H1 (cell line): ENCODE measurements at regions not wholly inside any gene's neighbourhood (a gene's known extent, or its start where the extent isn't known, plus 50 kb on each side); places are given as distances from the start of the nearest gene placed in this dataset.

Source experiments
- CTCF ChIA-PET: fragments of 300-600 bp; sonication (Branson Sonifier 250); formaldehyde crosslinking; loops from one replicate; lab custom pipeline; 2021; ENCODE audit not compliant: partially characterized antibody; lab: Charles Lee
- POLR2A ChIA-PET: fragments of 300-600 bp; sonication (Branson Sonifier 250); formaldehyde crosslinking; loops from one replicate; lab custom pipeline; 2021; ENCODE audit warnings: inconsistent platforms; ENCODE audit not compliant: partially characterized antibody; lab: Charles Lee
- DNase-seq, 2 experiments: peaks; one replicate each; pipeline versions ENCODE4 v3.0.0 to v3.0.0-alpha.2; 2010 to 2022; ENCODE audit warnings: low spot score in 2 of 2, low read depth in 1 of 2, mixed read lengths in 1 of 2
- FAIRE-seq: peaks from 2 replicates; lab custom pipeline; 2011; peaks lifted over from hg19 to GRCh38; lab: Jason Lieb, UNC
- H2AFZ ChIP-seq: 2 replicates; pipeline ENCODE4 v1.8.1; 2012; ENCODE audit warnings: low read length, inconsistent platforms
- H2AK5ac ChIP-seq: 2 replicates; pipeline ENCODE4 v1.6.1; 2013; ENCODE audit warnings: low read depth, low read length
- H2BK120ac ChIP-seq: replicated peaks from 2 replicates; pipeline ENCODE3; 2013; ENCODE audit warnings: low read depth, low read length, inconsistent platforms
- H2BK12ac ChIP-seq: 2 replicates; pipeline ENCODE4 v1.6.1; 2013; ENCODE audit warnings: low read depth, low read length
- H2BK15ac ChIP-seq: 2 replicates; pipeline ENCODE4 v1.6.1; 2013; ENCODE audit warnings: low read length
- H2BK20ac ChIP-seq: 2 replicates; pipeline ENCODE4 v1.6.1; 2013; ENCODE audit warnings: low read length
- H2BK5ac ChIP-seq: 2 replicates; pipeline ENCODE4 v1.6.1; 2013; ENCODE audit warnings: low read depth, low read length
- H3K14ac ChIP-seq: 2 replicates; pipeline ENCODE4 v1.6.1; 2013; ENCODE audit warnings: inconsistent platforms; ENCODE audit not compliant: insufficient read length
- H3K18ac ChIP-seq: 2 replicates; pipeline ENCODE4 v1.6.1; 2013; ENCODE audit warnings: low read length; ENCODE audit errors: extremely low read depth
- H3K23ac ChIP-seq: 2 replicates; pipeline ENCODE4 v1.6.1; 2013; ENCODE audit warnings: inconsistent platforms; ENCODE audit not compliant: insufficient read length
- H3K23me2 ChIP-seq: 2 replicates; pipeline ENCODE4 v1.6.1; 2013; ENCODE audit warnings: low read depth, low read length
- H3K27ac ChIP-seq: 2 replicates; pipeline ENCODE4 v1.6.1; 2011; ENCODE audit warnings: low read depth, low read length, inconsistent platforms
- H3K27me3 ChIP-seq, 4 experiments: replicated peaks in 1 of 4; 1 replicate in 1 of 4; 2 replicates in 3 of 4; pipeline versions ENCODE4 v1.6.1 to v1.8.1; 2011 to 2013; ENCODE audit warnings: low read length in 3 of 4, mild to moderate bottlenecking in 3 of 4, inconsistent platforms in 2 of 4, mixed read lengths in 2 of 4, moderate library complexity in 1 of 4; ENCODE audit not compliant: control insufficient read depth in 3 of 4, insufficient read depth in 3 of 4; ENCODE audit errors: extremely low read depth in 1 of 4
- H3K36me3 ChIP-seq, 4 experiments: 2 replicates each; pipeline versions ENCODE4 v1.6.1 to v1.8.1; 2011 to 2013; ENCODE audit warnings: mild to moderate bottlenecking in 4 of 4, low read length in 3 of 4, moderate library complexity in 2 of 4, control low read depth in 1 of 4, inconsistent platforms in 1 of 4; ENCODE audit not compliant: insufficient read depth in 4 of 4, control insufficient read depth in 2 of 4
- H3K4ac ChIP-seq: replicated peaks from 2 replicates; pipeline ENCODE3; 2013; ENCODE audit warnings: low read length, low read depth, mixed read lengths, inconsistent platforms; ENCODE audit not compliant: insufficient read length
- H3K4me1 ChIP-seq, 4 experiments: replicated peaks in 1 of 4; 1 replicate in 1 of 4; 2 replicates in 3 of 4; pipeline versions ENCODE4 v1.6.1 to v1.8.1; 2011 to 2013; ENCODE audit warnings: low read length in 3 of 4, inconsistent platforms in 2 of 4, mixed read lengths in 1 of 4; ENCODE audit not compliant: insufficient read depth in 4 of 4, control insufficient read depth in 3 of 4
- H3K4me2 ChIP-seq, 2 experiments: 2 replicates each; pipeline versions ENCODE4 v1.6.1 to v1.8.1; 2011 to 2013; ENCODE audit warnings: low read depth in 2 of 2, low read length in 2 of 2, control low read depth in 1 of 2, inconsistent platforms in 1 of 2, mild to moderate bottlenecking in 1 of 2; ENCODE audit not compliant: insufficient read depth in 1 of 2
- H3K4me3 ChIP-seq, 4 experiments: fragments of 200-600, 300-600 bp in 1 of 4; sonication (generic), shearing (Covaris generic), sonication (Bioruptor Twin) in 1 of 4; 2 replicates each; pipeline versions ENCODE4 v1.5.1 to v1.8.1; 2011 to 2016; ENCODE audit warnings: low read length in 4 of 4, low read depth in 3 of 4, control low read depth in 2 of 4, inconsistent platforms in 2 of 4, mild to moderate bottlenecking in 2 of 4, mixed read lengths in 1 of 4, moderate library complexity in 1 of 4; ENCODE audit not compliant: insufficient read depth in 2 of 4; ENCODE audit errors: extremely low read depth in 1 of 4
- H3K56ac ChIP-seq: replicated peaks from 2 replicates; pipeline ENCODE3; 2013; ENCODE audit warnings: low read depth, mild to moderate bottlenecking, mixed read lengths, low read length, inconsistent platforms; ENCODE audit not compliant: insufficient read length
- H3K79me1 ChIP-seq: 2 replicates; pipeline ENCODE4 v1.6.1; 2013; ENCODE audit warnings: low read depth, low read length, control low read depth
- H3K79me2 ChIP-seq, 2 experiments: 2 replicates each; pipeline versions ENCODE4 v1.6.1 to v1.8.1; 2012 to 2013; ENCODE audit warnings: low read length in 2 of 2, mild to moderate bottlenecking in 2 of 2, inconsistent platforms in 1 of 2; ENCODE audit not compliant: insufficient read depth in 2 of 2, control insufficient read depth in 1 of 2
- H3K9ac ChIP-seq, 4 experiments: replicated peaks in 1 of 4; 1 replicate in 1 of 4; 2 replicates in 3 of 4; pipeline versions ENCODE4 v1.6.1 to v1.8.1; 2011 to 2013; ENCODE audit warnings: low read depth in 3 of 4, low read length in 3 of 4, control low read depth in 2 of 4, mild to moderate bottlenecking in 2 of 4, moderate library complexity in 2 of 4, inconsistent platforms in 1 of 4; ENCODE audit errors: extremely low read depth in 1 of 4
- H3K9me3 ChIP-seq, 2 experiments: 2 replicates each; pipeline versions ENCODE4 v1.6.1 to v1.8.1; 2012 to 2013; ENCODE audit warnings: mild to moderate bottlenecking in 2 of 2, moderate library complexity in 2 of 2, control low read depth in 1 of 2, inconsistent platforms in 1 of 2, low read depth in 1 of 2, low read length in 1 of 2, mixed read lengths in 1 of 2; ENCODE audit not compliant: insufficient read depth in 2 of 2
- H4K20me1 ChIP-seq, 2 experiments: replicated peaks in 1 of 2; 2 replicates each; pipeline versions ENCODE3 to v1.8.1; 2011 to 2013; ENCODE audit warnings: inconsistent platforms in 2 of 2, low read length in 2 of 2, mild to moderate bottlenecking in 1 of 2; ENCODE audit not compliant: insufficient read depth in 2 of 2, control insufficient read depth in 1 of 2
- H4K5ac ChIP-seq: 2 replicates; pipeline ENCODE4 v1.6.1; 2013; ENCODE audit warnings: low read length, low read depth, mixed read lengths, inconsistent platforms; ENCODE audit not compliant: insufficient read length
- H4K8ac ChIP-seq: 2 replicates; pipeline ENCODE4 v1.8.0; 2013; ENCODE audit warnings: mild to moderate bottlenecking, moderate library complexity, low read length, inconsistent platforms; ENCODE audit not compliant: insufficient read depth; ENCODE audit errors: extremely low read depth
- H4K91ac ChIP-seq: replicated peaks from 2 replicates; pipeline ENCODE3; 2013; ENCODE audit warnings: low read length, mixed read lengths, inconsistent platforms; ENCODE audit not compliant: insufficient read length
- ASH2L ChIP-seq: fragments of 200-600, 300-600 bp; sonication (generic); IDR thresholded peaks from one replicate; pipeline ENCODE4 v1.7.1; 2017; ENCODE audit warnings: low read length
- ATF2 ChIP-seq: IDR thresholded peaks from 2 replicates; pipeline ENCODE4 v1.6.1; 2012; ENCODE audit warnings: low read length, inconsistent platforms
- BCL11A ChIP-seq, 2 experiments: IDR thresholded peaks; one replicate each; pipeline ENCODE4 v1.6.1; 2011; ENCODE audit warnings: low read depth in 2 of 2, low read length in 2 of 2, mild to moderate bottlenecking in 2 of 2
- CBX5 ChIP-seq: fragments of 300-800, 300-1000 bp; sonication (generic); IDR thresholded peaks from 2 replicates; pipeline ENCODE4 v1.7.1; 2016; ENCODE audit warnings: antibody characterized with exemption, low read length, low read depth
- CTBP2 ChIP-seq: IDR thresholded peaks from 2 replicates; pipeline ENCODE4 v1.7.0; 2011; ENCODE audit warnings: borderline replicate concordance, mild to moderate bottlenecking, moderate library complexity, mixed read lengths, low read length; ENCODE audit not compliant: insufficient read depth, insufficient read length
- E2F6 ChIP-seq: IDR thresholded peaks from 2 replicates; pipeline ENCODE4 v1.6.1; 2012; ENCODE audit warnings: inconsistent platforms
- EP300 ChIP-seq, 2 experiments: IDR thresholded peaks; 1 replicate in 1 of 2; 2 replicates in 1 of 2; pipeline ENCODE4 v1.6.1; 2011 to 2012; ENCODE audit warnings: low read depth in 2 of 2, low read length in 2 of 2, mild to moderate bottlenecking in 2 of 2, borderline replicate concordance in 1 of 2, inconsistent platforms in 1 of 2, moderate library complexity in 1 of 2
- MAFK ChIP-seq: IDR thresholded peaks from 2 replicates; pipeline ENCODE4 v1.6.1; 2012; ENCODE audit warnings: low read depth, mild to moderate bottlenecking, improper control_type of control experiment, low read length
- POLR2A ChIP-seq, 2 experiments: IDR thresholded peaks; 1 replicate in 1 of 2; 2 replicates in 1 of 2; pipeline ENCODE4 v1.6.1; 2011; ENCODE audit warnings: low read depth in 2 of 2, low read length in 2 of 2, mild to moderate bottlenecking in 2 of 2; ENCODE audit errors: control extremely low read depth in 1 of 2
- POU5F1 ChIP-seq: IDR thresholded peaks from 2 replicates; pipeline ENCODE4 v1.6.1; 2011; ENCODE audit warnings: low read depth, mild to moderate bottlenecking, low read length, moderate library complexity
- RBBP5 ChIP-seq: IDR thresholded peaks from 2 replicates; pipeline ENCODE4 v1.7.1; 2012; ENCODE audit warnings: low read depth, mild to moderate bottlenecking, inconsistent platforms, low read length, moderate library complexity, borderline replicate concordance
- SP2 ChIP-seq: IDR thresholded peaks from 2 replicates; pipeline ENCODE4 v1.6.1; 2012; ENCODE audit warnings: mild to moderate bottlenecking, low read length, inconsistent platforms
- TBP ChIP-seq: IDR thresholded peaks from 2 replicates; pipeline ENCODE4 v1.6.1; 2011; ENCODE audit warnings: low read depth, low read length, improper control_type of control experiment
- YY1 ChIP-seq: IDR thresholded peaks from 2 replicates; pipeline ENCODE4 v1.6.1; 2011; ENCODE audit warnings: low read depth, mild to moderate bottlenecking, low read length

GRCh38 chr22:22770881-22771280, 116.7 kb upstream of the IGLL5 start:
- ChIA-PET POLR2A (no interaction called here), CTCF (interaction anchor here (0.6 to 1.2 kb wide), 5 partner anchors 20 to 186 kb away, joined by 3 to 5 read pairs (median 3); no protein-coding TSS in a partner anchor)
- H2BK5ac ChIP-seq: no peak overlapping the region
- no peak overlapping the region for H2AFZ ChIP-seq
- H3K79me1 ChIP-seq: no peaks in the 10 kb centered on the region
- no peak overlapping the region for H3K27ac ChIP-seq
- H3K14ac ChIP-seq: no peak overlapping the region
- H4K20me1 ChIP-seq: no peaks in the 10 kb centered on the region
- no peak overlapping the region for H3K56ac ChIP-seq
- no peaks in the 10 kb centered on the region for H3K79me2 ChIP-seq
- DNase-seq (no peak), FAIRE-seq (no peak)
- no peaks in the 10 kb centered on the region for H3K36me3 ChIP-seq
- H2BK120ac ChIP-seq: no peak overlapping the region
- peaks cover 13 to 58% of the 10 kb centered on the region in 2 experiments; a peak in 3 of 4 replicates for H3K9me3 ChIP-seq
- H3K4me1 ChIP-seq: no peaks in the 10 kb centered on the region
- H2BK15ac ChIP-seq: no peak overlapping the region
- H3K4me3 ChIP-seq: no peak overlapping the region
- no peak overlapping the region for H3K4ac ChIP-seq
- no peak overlapping the region for H3K23ac ChIP-seq
- no peak overlapping the region for H3K9ac ChIP-seq
- peaks cover 16 to 72% (median 38%) of the 10 kb centered on the region in 4 experiments for H3K27me3 ChIP-seq
- no peak overlapping the region for H3K4me2 ChIP-seq
- no peak overlapping the region for H4K8ac ChIP-seq
- no peak overlapping the region for H4K91ac ChIP-seq
- no peak overlapping the region for H4K5ac ChIP-seq
- no peaks in the 10 kb centered on the region for H3K23me2 ChIP-seq
- H2BK12ac ChIP-seq: no peak overlapping the region
- no peak overlapping the region for H2AK5ac ChIP-seq
- H2BK20ac ChIP-seq: no peak overlapping the region
- no peak overlapping the region for H3K18ac ChIP-seq
- TF ChIP-seq EP300 (IDR thresholded peaks at IDR 0.05; ENCODE audit: borderline replicate concordance in 1 of 2, low read depth in 2 of 2, low read length in 2 of 2) (no peak), E2F6 (no peak), TBP (no peak), CTBP2 (no peak), ASH2L (no peak), RBBP5 (no peak), ATF2 (no peak), MAFK (no peak), YY1 (no peak), BCL11A (IDR thresholded peaks at IDR 0.05; ENCODE audit: low read depth in 2 of 2, low read length in 2 of 2) (no peak), CBX5 (no peak), SP2 (no peak), POLR2A (IDR thresholded peaks at IDR 0.05; ENCODE audit: control extremely low read depth in 1 of 2, low read depth in 2 of 2, low read length in 2 of 2) (no peak), POU5F1 (no peak)
